ENCODE measurements at regions not wholly inside any gene's neighbourhood (a gene's known extent, or its start where the extent isn't known, plus 50 kb on each side); places are given as distances from the start of the nearest gene placed in this dataset.

- H3K4me1 ChIP-seq (ENCODE audit: control insufficient read depth in 4 of 4, insufficient read depth in 4 of 4, low read length in 3 of 4) = peaks cover 0 to 24% (median 15%) of the 10 kb centered on the region in 4 donors
- TF ChIP-seq CTCF (IDR thresholded peaks at IDR 0.05; ENCODE audit: low read depth, low read length, missing input control) (peak; percentile 93), YY1 (IDR thresholded peaks at IDR 0.05) (no peak), HNF4G (IDR thresholded peaks at IDR 0.05) (no peak), SP1 (IDR thresholded peaks at IDR 0.05) (no peak), RAD21 (IDR thresholded peaks at IDR 0.05) (peak; percentile 92 to 97), TAF1 (conservative IDR thresholded peaks at IDR 0.05) (no peak), FOXA1 (IDR thresholded peaks at IDR 0.05) (no peak), MAX (IDR thresholded peaks at IDR 0.05) (no peak), JUND (IDR thresholded peaks at IDR 0.05) (no peak), FOXA2 (IDR thresholded peaks at IDR 0.05) (no peak), NR2F2 (IDR thresholded peaks at IDR 0.05) (no peak), RXRA (IDR thresholded peaks at IDR 0.05) (no peak), HNF4A (conservative IDR thresholded peaks at IDR 0.05) (no peak)
- TF ChIP-seq, protein P1, sequence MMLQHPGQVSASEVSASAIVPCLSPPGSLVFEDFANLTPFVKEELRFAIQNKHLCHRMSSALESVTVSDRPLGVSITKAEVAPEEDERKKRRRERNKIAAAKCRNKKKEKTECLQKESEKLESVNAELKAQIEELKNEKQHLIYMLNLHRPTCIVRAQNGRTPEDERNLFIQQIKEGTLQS (IDR thresholded peaks at IDR 0.05) = no peak
- TF ChIP-seq, protein P2, sequence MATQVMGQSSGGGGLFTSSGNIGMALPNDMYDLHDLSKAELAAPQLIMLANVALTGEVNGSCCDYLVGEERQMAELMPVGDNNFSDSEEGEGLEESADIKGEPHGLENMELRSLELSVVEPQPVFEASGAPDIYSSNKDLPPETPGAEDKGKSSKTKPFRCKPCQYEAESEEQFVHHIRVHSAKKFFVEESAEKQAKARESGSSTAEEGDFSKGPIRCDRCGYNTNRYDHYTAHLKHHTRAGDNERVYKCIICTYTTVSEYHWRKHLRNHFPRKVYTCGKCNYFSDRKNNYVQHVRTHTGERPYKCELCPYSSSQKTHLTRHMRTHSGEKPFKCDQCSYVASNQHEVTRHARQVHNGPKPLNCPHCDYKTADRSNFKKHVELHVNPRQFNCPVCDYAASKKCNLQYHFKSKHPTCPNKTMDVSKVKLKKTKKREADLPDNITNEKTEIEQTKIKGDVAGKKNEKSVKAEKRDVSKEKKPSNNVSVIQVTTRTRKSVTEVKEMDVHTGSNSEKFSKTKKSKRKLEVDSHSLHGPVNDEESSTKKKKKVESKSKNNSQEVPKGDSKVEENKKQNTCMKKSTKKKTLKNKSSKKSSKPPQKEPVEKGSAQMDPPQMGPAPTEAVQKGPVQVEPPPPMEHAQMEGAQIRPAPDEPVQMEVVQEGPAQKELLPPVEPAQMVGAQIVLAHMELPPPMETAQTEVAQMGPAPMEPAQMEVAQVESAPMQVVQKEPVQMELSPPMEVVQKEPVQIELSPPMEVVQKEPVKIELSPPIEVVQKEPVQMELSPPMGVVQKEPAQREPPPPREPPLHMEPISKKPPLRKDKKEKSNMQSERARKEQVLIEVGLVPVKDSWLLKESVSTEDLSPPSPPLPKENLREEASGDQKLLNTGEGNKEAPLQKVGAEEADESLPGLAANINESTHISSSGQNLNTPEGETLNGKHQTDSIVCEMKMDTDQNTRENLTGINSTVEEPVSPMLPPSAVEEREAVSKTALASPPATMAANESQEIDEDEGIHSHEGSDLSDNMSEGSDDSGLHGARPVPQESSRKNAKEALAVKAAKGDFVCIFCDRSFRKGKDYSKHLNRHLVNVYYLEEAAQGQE (IDR thresholded peaks at IDR 0.05) = no peak
- no peaks in the 10 kb centered on the region for H3K9me3 ChIP-seq (ENCODE audit: control insufficient read depth in 4 of 4, low read length in 3 of 4)
- WGBS = 45% methylated on average over 13 of the region's 13 CpGs
- H3K4me3 ChIP-seq (ENCODE audit: low read depth in 1 of 3, low read length in 3 of 3) = no peak overlapping the region
- DNase-seq (ENCODE audit: low spot score) = peak; percentile 59
- H3K27ac ChIP-seq (ENCODE audit: low read depth in 1 of 2, low read length in 2 of 2) = no peak overlapping the region
- H3K36me3 ChIP-seq (ENCODE audit: control insufficient read depth in 4 of 4, insufficient read depth in 3 of 4, low read depth in 1 of 4, low read length in 3 of 4) = no peaks in the 10 kb centered on the region
- H3K9ac ChIP-seq (ENCODE audit: low read depth in 1 of 2, low read length in 2 of 2) = no peak overlapping the region
- H3K27me3 ChIP-seq (ENCODE audit: control insufficient read depth in 4 of 4, insufficient read depth in 4 of 4, low read length in 3 of 4) = no peaks in the 10 kb centered on the region
Measured at GRCh38 chr6:138588805-138589434, 89.6 kb upstream of the NHSL1 start.

GRCh38 chr6:138590796-138591709, 91.8 kb upstream of the NHSL1 start:
- DNase-seq (ENCODE audit: low spot score) = peak; percentile 56
- WGBS = 22% methylated on average over 3 of the region's 3 CpGs

More at GRCh38 chr6:138590796-138591709, 91.8 kb upstream of the NHSL1 start:
- no peak overlapping the region for H3K4me3 ChIP-seq (ENCODE audit: low read depth in 1 of 3, low read length in 3 of 3)
- no peak overlapping the region for H3K9ac ChIP-seq (ENCODE audit: low read depth in 1 of 2, low read length in 2 of 2)
- TF ChIP-seq NR2F2 (IDR thresholded peaks at IDR 0.05) (peak; percentile 17), YY1 (IDR thresholded peaks at IDR 0.05) (no peak), TAF1 (conservative IDR thresholded peaks at IDR 0.05) (no peak), CTCF (IDR thresholded peaks at IDR 0.05; ENCODE audit: low read depth, low read length, missing input control) (peak; percentile 83), GABPA (IDR thresholded peaks at IDR 0.05 in 1 of 2, conservative IDR thresholded peaks at IDR 0.05 in 1 of 2) (no peak), RAD21 (IDR thresholded peaks at IDR 0.05) (peak; percentile 91 to 94), HNF4A (conservative IDR thresholded peaks at IDR 0.05) (peak in 1 of 2 donors; percentile 65), SP1 (IDR thresholded peaks at IDR 0.05) (peak; percentile 20), RXRA (IDR thresholded peaks at IDR 0.05) (peak; percentile 13 to 52)
- TF ChIP-seq, protein P1 (IDR thresholded peaks at IDR 0.05) = no peak
- H3K4me1 ChIP-seq (ENCODE audit: control insufficient read depth in 4 of 4, insufficient read depth in 4 of 4, low read length in 3 of 4) = peaks cover 2 to 37% (median 25%) of the 10 kb centered on the region in 4 donors
- H3K36me3 ChIP-seq (ENCODE audit: control insufficient read depth in 4 of 4, insufficient read depth in 3 of 4, low read depth in 1 of 4, low read length in 3 of 4) = no peaks in the 10 kb centered on the region
- peak overlapping the region in 1 of 2 donors; percentile 4 for H3K27ac ChIP-seq (ENCODE audit: low read depth in 1 of 2, low read length in 2 of 2)
- H3K9me3 ChIP-seq (ENCODE audit: control insufficient read depth in 4 of 4, low read length in 3 of 4) = no peaks in the 10 kb centered on the region
- no peaks in the 10 kb centered on the region for H3K27me3 ChIP-seq (ENCODE audit: control insufficient read depth in 4 of 4, insufficient read depth in 4 of 4, low read length in 3 of 4)
